ENCODE measurements at regions not wholly inside any gene's neighbourhood (a gene's known extent, or its start where the extent isn't known, plus 50 kb on each side); places are given as distances from the start of the nearest gene placed in this dataset.

- H3K4me3 Mint-ChIP-seq = no peak overlapping the region
These were observed 510.6 kb downstream of the RBFOX1 start for GRCh38 chr16:7843261-7843660.

GRCh38 chr16:7839568-7839967 is 506.9 kb downstream of the RBFOX1 start:
- no peak for DNase-seq
- Mint-ChIP-seq H3K27me3 (no peaks in the 10 kb centered on the region), H3K4me3 (no peak overlapping the region), H3K4me1 (ENCODE audit: low read depth) (no peaks in the 10 kb centered on the region), H3K27ac (no peak overlapping the region), H3K9me3 (peaks cover 10% of the 10 kb centered on the region), H3K36me3 (ENCODE audit: low read depth) (no peaks in the 10 kb centered on the region)
- intact Hi-C loops (cut with DNase I, micrococcal nuclease) = no loop called here
- Histone ChIP-seq H3K4me3 (ENCODE audit: low read length) (no peak overlapping the region), H3K9me3 (ENCODE audit: control insufficient read depth in 1 of 2, insufficient read depth in 1 of 2, low read length in 2 of 2) (peaks cover under 1 to 5% of the 10 kb centered on the region in 2 experiments), H3K36me3 (ENCODE audit: insufficient read depth, low read length) (no peaks in the 10 kb centered on the region), H3K4me1 (ENCODE audit: insufficient read depth, low read length) (no peaks in the 10 kb centered on the region), H3K27ac (ENCODE audit: low read depth in 1 of 2, low read length in 2 of 2) (no peak overlapping the region), H3K27me3 (ENCODE audit: control insufficient read depth in 1 of 2, insufficient read depth in 2 of 2, low read length in 2 of 2) (no peaks in the 10 kb centered on the region)
- no peak for TF ChIP-seq CTCF (IDR thresholded peaks at IDR 0.05)
- no peak for ATAC-seq (ENCODE audit: poor library complexity)
- POLR2A ChIA-PET = no interaction called here
- CTCF ChIA-PET = no interaction called here

More at GRCh38 chr16:7843261-7843660, 510.6 kb downstream of the RBFOX1 start:
- no peak overlapping the region for H3K4me3 ChIP-seq (ENCODE audit: low read length)
- peaks cover 5 to 7% of the 10 kb centered on the region in 2 experiments for H3K9me3 ChIP-seq (ENCODE audit: control insufficient read depth in 1 of 2, insufficient read depth in 1 of 2, low read length in 2 of 2)
- no peaks in the 10 kb centered on the region for H3K27me3 ChIP-seq (ENCODE audit: control insufficient read depth in 1 of 2, insufficient read depth in 2 of 2, low read length in 2 of 2)
- no peak for DNase-seq
- CTCF ChIA-PET = no interaction called here
- POLR2A ChIA-PET = no interaction called here
- peaks cover 4% of the 10 kb centered on the region for H3K9me3 Mint-ChIP-seq
- no peaks in the 10 kb centered on the region for H3K27me3 Mint-ChIP-seq
- H3K36me3 Mint-ChIP-seq (ENCODE audit: low read depth) = no peaks in the 10 kb centered on the region
- intact Hi-C loops (cut with DNase I, micrococcal nuclease) = no loop called here
- no peak for TF ChIP-seq CTCF (IDR thresholded peaks at IDR 0.05)
- no peak overlapping the region for H3K27ac Mint-ChIP-seq
- ATAC-seq (ENCODE audit: poor library complexity) = no peak
- no peaks in the 10 kb centered on the region for H3K4me1 ChIP-seq (ENCODE audit: insufficient read depth, low read length)
- H3K4me1 Mint-ChIP-seq (ENCODE audit: low read depth) = no peaks in the 10 kb centered on the region
- no peak overlapping the region for H3K27ac ChIP-seq (ENCODE audit: low read depth in 1 of 2, low read length in 2 of 2)
- no peaks in the 10 kb centered on the region for H3K36me3 ChIP-seq (ENCODE audit: insufficient read depth, low read length)

GRCh38 chr16:7834771-7835431 is 502.3 kb downstream of the RBFOX1 start:
- Histone ChIP-seq H3K27ac (ENCODE audit: low read depth in 1 of 2, low read length in 2 of 2) (no peak overlapping the region), H3K4me3 (ENCODE audit: low read length) (no peak overlapping the region), H3K27me3 (ENCODE audit: control insufficient read depth in 1 of 2, insufficient read depth in 2 of 2, low read length in 2 of 2) (no peaks in the 10 kb centered on the region), H3K9me3 (ENCODE audit: control insufficient read depth in 1 of 2, insufficient read depth in 1 of 2, low read length in 2 of 2) (peaks cover 0 to 3% of the 10 kb centered on the region in 2 experiments), H3K4me1 (ENCODE audit: insufficient read depth, low read length) (no peaks in the 10 kb centered on the region), H3K36me3 (ENCODE audit: insufficient read depth, low read length) (no peaks in the 10 kb centered on the region)
- Mint-ChIP-seq H3K27me3 (no peaks in the 10 kb centered on the region), H3K4me3 (no peak overlapping the region), H3K4me1 (ENCODE audit: low read depth) (no peaks in the 10 kb centered on the region), H3K9me3 (peaks cover 14% of the 10 kb centered on the region), H3K36me3 (ENCODE audit: low read depth) (no peaks in the 10 kb centered on the region), H3K27ac (no peak overlapping the region)
- DNase-seq (no peak), ATAC-seq (ENCODE audit: poor library complexity) (no peak)
- CTCF ChIA-PET = no interaction called here
- POLR2A ChIA-PET = no interaction called here
- TF ChIP-seq CTCF (IDR thresholded peaks at IDR 0.05) = no peak
- intact Hi-C loops (cut with DNase I, micrococcal nuclease) = no loop called here

Measured in CD4-positive, alpha-beta T cell (primary cell).